ENCODE measurements at regions not wholly inside any gene's neighbourhood (a gene's known extent, or its start where the extent isn't known, plus 50 kb on each side); places are given as distances from the start of the nearest gene placed in this dataset.

- TF ChIP-seq CTCF (IDR thresholded peaks at IDR 0.05; ENCODE audit: low read length) = no peak
- TF ChIP-seq EZH2 (optimal IDR thresholded peaks at IDR 0.05; ENCODE audit: low read depth, low read length) = no peak
- no peak for TF ChIP-seq EZH2phosphoT487 (IDR thresholded peaks at IDR 0.05; ENCODE audit: low read length)
These were observed 572.9 kb upstream of the CHORDC1 start for GRCh38 chr11:90795746-90796145.
